ENCODE measurements at regions not wholly inside any gene's neighbourhood (a gene's known extent, or its start where the extent isn't known, plus 50 kb on each side); places are given as distances from the start of the nearest gene placed in this dataset.

DNA sequence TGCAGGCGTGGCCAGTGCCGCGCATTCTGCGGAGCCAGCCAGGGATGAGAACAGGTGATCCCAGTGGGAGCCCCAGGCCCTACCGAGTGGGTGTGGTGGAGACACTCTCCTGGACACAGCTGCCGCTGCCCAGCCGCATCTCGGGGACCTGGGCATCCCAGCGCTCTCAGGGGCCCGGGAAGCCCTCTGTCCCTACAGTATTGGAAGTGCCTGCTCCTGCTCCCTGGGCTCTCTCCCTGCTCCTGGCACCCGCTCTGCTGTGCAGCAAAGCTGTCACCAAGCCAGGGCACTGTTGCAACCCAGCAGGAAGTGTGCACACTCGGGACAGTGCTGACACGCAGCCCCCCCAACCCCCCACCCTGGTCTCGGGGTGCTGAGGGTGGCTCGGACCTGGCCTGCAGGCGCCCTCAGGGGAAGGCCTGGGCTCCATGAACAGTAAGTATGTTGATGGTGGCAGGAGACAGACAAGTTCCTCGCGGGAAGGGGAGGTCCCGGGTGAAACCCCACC, 1177.4 kb upstream of the GBE1 start:
- no peaks in the 10 kb centered on the region for H3K4me1 ChIP-seq
- H3K27ac ChIP-seq, result no peak overlapping the region
- H3K4me3 ChIP-seq, result no peak overlapping the region
- TF ChIP-seq POLR2A (IDR thresholded peaks at IDR 0.05), result no peak
- TF ChIP-seq, protein P1, sequence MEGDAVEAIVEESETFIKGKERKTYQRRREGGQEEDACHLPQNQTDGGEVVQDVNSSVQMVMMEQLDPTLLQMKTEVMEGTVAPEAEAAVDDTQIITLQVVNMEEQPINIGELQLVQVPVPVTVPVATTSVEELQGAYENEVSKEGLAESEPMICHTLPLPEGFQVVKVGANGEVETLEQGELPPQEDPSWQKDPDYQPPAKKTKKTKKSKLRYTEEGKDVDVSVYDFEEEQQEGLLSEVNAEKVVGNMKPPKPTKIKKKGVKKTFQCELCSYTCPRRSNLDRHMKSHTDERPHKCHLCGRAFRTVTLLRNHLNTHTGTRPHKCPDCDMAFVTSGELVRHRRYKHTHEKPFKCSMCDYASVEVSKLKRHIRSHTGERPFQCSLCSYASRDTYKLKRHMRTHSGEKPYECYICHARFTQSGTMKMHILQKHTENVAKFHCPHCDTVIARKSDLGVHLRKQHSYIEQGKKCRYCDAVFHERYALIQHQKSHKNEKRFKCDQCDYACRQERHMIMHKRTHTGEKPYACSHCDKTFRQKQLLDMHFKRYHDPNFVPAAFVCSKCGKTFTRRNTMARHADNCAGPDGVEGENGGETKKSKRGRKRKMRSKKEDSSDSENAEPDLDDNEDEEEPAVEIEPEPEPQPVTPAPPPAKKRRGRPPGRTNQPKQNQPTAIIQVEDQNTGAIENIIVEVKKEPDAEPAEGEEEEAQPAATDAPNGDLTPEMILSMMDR (IDR thresholded peaks at IDR 0.05), result no peak
- H3K27me3 ChIP-seq, result no peaks in the 10 kb centered on the region
- no peaks in the 10 kb centered on the region for H3K36me3 ChIP-seq
- no peaks in the 10 kb centered on the region for H3K9me3 ChIP-seq
- intact Hi-C loops (cut with DNase I), result no loop called here
- WGBS, 2 donors, result 80 to 100% methylated on average over 2 to 4 of the region's 19 CpGs
- no peak for DNase-seq

DNA sequence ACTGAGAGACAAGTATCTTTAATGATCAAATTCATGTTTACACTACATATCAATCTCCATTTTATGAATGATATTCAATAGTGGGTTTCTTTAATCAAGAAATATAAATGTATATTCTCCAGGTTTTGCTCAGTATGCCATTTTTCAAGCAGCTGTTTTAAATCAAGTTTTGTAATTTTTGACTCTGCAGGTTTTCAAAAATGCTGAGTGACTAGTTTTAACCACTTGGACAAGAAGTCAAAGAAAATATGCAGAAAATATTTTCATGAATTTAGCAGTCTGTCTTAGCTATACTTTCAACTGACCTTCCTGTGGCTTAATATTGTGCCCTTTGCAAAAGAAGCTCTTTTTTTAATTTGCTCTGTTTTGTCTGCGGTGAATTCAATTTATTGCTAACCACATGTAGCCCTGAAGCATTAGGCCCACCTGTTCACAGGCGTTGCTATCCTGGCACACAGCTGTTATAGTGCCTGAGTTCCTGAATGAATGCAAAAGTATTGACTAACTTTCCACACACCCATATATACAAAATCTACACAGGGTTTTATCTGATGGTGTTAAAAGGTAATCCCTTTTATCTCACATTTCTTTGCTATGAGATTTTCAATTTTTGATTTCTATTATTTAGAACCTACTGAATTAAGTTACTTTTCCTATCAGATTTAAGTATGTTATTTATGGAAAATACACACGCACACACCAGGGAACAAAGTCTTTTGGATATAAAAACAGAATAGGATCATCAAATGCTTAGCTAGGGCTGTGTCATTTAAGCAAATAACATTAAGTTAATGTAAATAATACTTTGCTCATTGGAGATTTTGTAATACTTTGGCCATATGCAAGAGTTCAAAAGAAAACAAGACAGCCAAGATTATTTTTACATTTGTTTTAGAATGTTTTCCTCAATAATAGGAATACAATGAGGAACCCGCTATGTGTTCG, 1166.1 kb upstream of the GBE1 start:
- Histone ChIP-seq H3K4me1 (no peaks in the 10 kb centered on the region), H3K9me3 (no peaks in the 10 kb centered on the region)

DNA sequence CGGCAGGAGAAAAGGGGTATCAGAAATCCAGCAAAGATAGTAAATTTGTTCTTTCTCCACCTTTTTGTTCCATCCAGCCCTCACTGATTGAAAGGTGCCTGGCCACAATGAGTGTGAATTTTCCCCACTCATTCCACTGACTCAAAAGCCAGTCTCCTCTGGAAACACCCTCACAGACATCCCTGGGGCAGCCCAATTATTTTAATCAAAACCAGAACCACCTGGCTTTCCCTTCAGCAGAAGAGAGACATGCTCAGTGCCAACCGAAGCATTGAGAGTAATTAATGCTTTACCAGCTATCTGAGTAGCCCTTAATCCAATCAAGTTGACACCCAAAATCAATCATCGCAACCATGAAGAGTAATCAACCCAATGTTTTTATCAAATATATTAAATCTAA, 1129.6 kb upstream of the GBE1 start:
- no peaks in the 10 kb centered on the region for H3K9me3 ChIP-seq
- DNase-seq, result no peak
- H3K27me3 ChIP-seq, result no peaks in the 10 kb centered on the region
- TF ChIP-seq POLR2A (IDR thresholded peaks at IDR 0.05), result no peak
- TF ChIP-seq, protein P1 (IDR thresholded peaks at IDR 0.05), result no peak
- H3K4me3 ChIP-seq, result no peak overlapping the region
- intact Hi-C loops (cut with DNase I), result no loop called here
- no peaks in the 10 kb centered on the region for H3K4me1 ChIP-seq
- no peak overlapping the region for H3K27ac ChIP-seq
- no peaks in the 10 kb centered on the region for H3K36me3 ChIP-seq
- WGBS, 2 donors, result 64 to 89% methylated on average over 3 of the region's 3 CpGs

More for the DNA sequence above, 1166.1 kb upstream of the GBE1 start:
- intact Hi-C loops (cut with DNase I), result no loop called here
- no peak overlapping the region for H3K27ac ChIP-seq
- no peak for DNase-seq
- no peaks in the 10 kb centered on the region for H3K36me3 ChIP-seq
- no peaks in the 10 kb centered on the region for H3K27me3 ChIP-seq
- no peak overlapping the region for H3K4me3 ChIP-seq
- TF ChIP-seq POLR2A (IDR thresholded peaks at IDR 0.05), result no peak
- TF ChIP-seq, protein P1 (IDR thresholded peaks at IDR 0.05), result no peak
- 48 to 60% methylated on average over 5 of the region's 5 CpGs for WGBS, 2 donors

DNA sequence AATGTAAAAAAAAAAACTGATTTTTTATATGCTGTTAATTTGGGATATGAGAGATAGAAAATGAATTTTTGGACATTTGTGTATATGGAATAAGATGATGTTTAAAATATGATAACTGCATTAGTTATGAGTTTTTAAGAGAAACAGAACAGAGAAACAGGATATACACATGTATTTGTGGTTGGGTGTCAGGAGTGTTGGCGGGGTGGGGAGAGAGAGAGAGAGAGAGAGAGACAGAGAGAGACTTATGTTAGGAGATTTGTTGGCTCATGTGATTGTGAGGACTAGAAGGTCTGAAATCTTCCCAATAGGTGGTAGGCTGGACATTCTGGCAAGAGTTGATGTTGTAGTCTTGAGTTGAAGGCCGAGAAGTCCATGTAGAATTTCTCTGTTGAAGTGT, 1121.6 kb upstream of the GBE1 start:
- Histone ChIP-seq H3K9me3 (no peaks in the 10 kb centered on the region), H3K36me3 (no peaks in the 10 kb centered on the region), H3K27me3 (no peaks in the 10 kb centered on the region), H3K4me1 (no peaks in the 10 kb centered on the region), H3K27ac (no peak overlapping the region), H3K4me3 (no peak overlapping the region)
- 78 to 85% methylated on average over 2 of the region's 2 CpGs for WGBS, 2 donors
- intact Hi-C loops (cut with DNase I), result no loop called here
- no peak for DNase-seq
- TF ChIP-seq, protein P1 (IDR thresholded peaks at IDR 0.05), result no peak
- no peak for TF ChIP-seq POLR2A (IDR thresholded peaks at IDR 0.05)

DNA sequence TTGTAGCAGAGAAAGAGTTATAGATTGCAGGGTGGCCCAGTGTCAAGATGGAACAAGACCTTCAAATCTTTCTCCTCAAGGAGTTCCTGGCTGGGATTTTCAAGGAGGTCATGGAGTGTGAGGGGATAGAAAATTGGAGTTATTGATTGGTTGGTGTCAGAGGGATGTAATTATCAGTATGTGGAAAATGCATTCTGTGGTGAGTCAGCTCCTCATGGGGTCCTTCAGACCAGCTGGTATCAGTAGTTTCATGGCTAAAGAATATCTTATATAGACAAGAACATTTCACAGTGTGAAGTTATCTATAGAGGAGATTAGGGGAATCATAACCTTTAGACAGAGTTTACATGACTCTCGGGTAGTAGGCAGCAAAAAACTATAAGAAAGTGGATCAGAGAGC, 1114.0 kb upstream of the GBE1 start:
- Histone ChIP-seq H3K27me3 (no peaks in the 10 kb centered on the region), H3K4me1 (no peaks in the 10 kb centered on the region), H3K9me3 (no peaks in the 10 kb centered on the region), H3K4me3 (no peak overlapping the region), H3K27ac (no peak overlapping the region), H3K36me3 (no peaks in the 10 kb centered on the region)
- WGBS, 2 donors, result 39 to 53% methylated on average over 1 of the region's 1 CpG
- DNase-seq, result no peak
- TF ChIP-seq POLR2A (IDR thresholded peaks at IDR 0.05), result no peak
- TF ChIP-seq, protein P1 (IDR thresholded peaks at IDR 0.05), result no peak
- intact Hi-C loops (cut with DNase I), result no loop called here
